SK-N-SH treated with all-trans-retinoic acid at 6 μM for 48 hours (cell line): ENCODE measurements at regions not wholly inside any gene's neighbourhood (a gene's known extent, or its start where the extent isn't known, plus 50 kb on each side); places are given as distances from the start of the nearest gene placed in this dataset.

Experiments used
- ATAC-seq: fragments of 200-7000 bp; cut with Tn5 transposase; 3 replicates; pipeline ENCODE4 v1.9.1; 2020; ENCODE audit warnings: mild to moderate bottlenecking, moderate library complexity
- ARNTL ChIP-seq: fragments of 450-650 bp; formaldehyde crosslinking; IDR thresholded peaks from 2 replicates; pipeline ENCODE4 v1.5.0; 2020; ENCODE audit warnings: low read depth, mild to moderate bottlenecking, moderate library complexity, borderline replicate concordance
- BACH2 ChIP-seq: fragments of 250-450 bp; sonication (Bioruptor Pico); IDR thresholded peaks from 2 replicates; pipeline ENCODE4 v1.9.0; 2021; ENCODE audit warnings: mild to moderate bottlenecking, borderline replicate concordance
- CSDC2 ChIP-seq: fragments of 250-450 bp; sonication (Bioruptor Pico); IDR thresholded peaks from 2 replicates; pipeline ENCODE4 v1.5.0; 2020; ENCODE audit warnings: mild to moderate bottlenecking, moderate library complexity
- ESRRG ChIP-seq: fragments of 250-450 bp; sonication (Bioruptor Pico); IDR thresholded peaks from 2 replicates; pipeline ENCODE4 v1.6.1; 2021; ENCODE audit warnings: mild to moderate bottlenecking
- ISL1 ChIP-seq: fragments of 250-450 bp; sonication (Bioruptor Pico); IDR thresholded peaks from 2 replicates; pipeline ENCODE4 v2.1.2; 2022; ENCODE audit warnings: mild to moderate bottlenecking, moderate library complexity
- OSR1 ChIP-seq: fragments of 250-450 bp; sonication (Bioruptor Pico); IDR thresholded peaks from 2 replicates; pipeline ENCODE4 v1.8.0; 2022; ENCODE audit warnings: moderate library complexity, mild to moderate bottlenecking, inconsistent platforms
- PPARA ChIP-seq: fragments of 250-450 bp; sonication (Bioruptor Pico); IDR thresholded peaks from 2 replicates; pipeline ENCODE4 v1.5.0; 2020; ENCODE audit warnings: mild to moderate bottlenecking, borderline replicate concordance
- RARB ChIP-seq: fragments of 250-450 bp; sonication (Bioruptor Pico); IDR thresholded peaks from 2 replicates; pipeline ENCODE4 v1.8.0; 2021; ENCODE audit warnings: mild to moderate bottlenecking, moderate library complexity
- SNAI2 ChIP-seq: fragments of 250-450 bp; sonication (Bioruptor Pico); IDR thresholded peaks from 2 replicates; pipeline ENCODE4 v1.5.0; 2020; ENCODE audit warnings: mild to moderate bottlenecking, moderate library complexity
- TCF4 ChIP-seq: fragments of 250-450 bp; sonication (Bioruptor Pico); IDR thresholded peaks from 2 replicates; pipeline ENCODE4 v1.8.0; 2021; ENCODE audit warnings: mild to moderate bottlenecking, moderate library complexity, borderline replicate concordance
- TOX ChIP-seq: fragments of 250-450 bp; sonication (Bioruptor Pico); IDR thresholded peaks from 2 replicates; pipeline ENCODE4 v1.8.0; 2021; ENCODE audit warnings: mild to moderate bottlenecking, moderate library complexity, borderline replicate concordance
- ZC3H10 ChIP-seq: fragments of 250-450 bp; sonication (Bioruptor Pico); IDR thresholded peaks from 2 replicates; pipeline ENCODE4 v1.5.1; 2021; ENCODE audit warnings: mild to moderate bottlenecking, moderate library complexity
- ZFP3 ChIP-seq: fragments of 250-450 bp; sonication (Bioruptor Pico); IDR thresholded peaks from 2 replicates; pipeline ENCODE4 v1.5.0; 2020; ENCODE audit warnings: mild to moderate bottlenecking, moderate library complexity
- ZFP30 ChIP-seq: fragments of 450-650 bp; formaldehyde crosslinking; IDR thresholded peaks from 2 replicates; pipeline ENCODE4 v1.5.0; 2022; ENCODE audit warnings: mild to moderate bottlenecking, moderate library complexity
- ZNF565 ChIP-seq: fragments of 450-650 bp; formaldehyde crosslinking; conservative IDR thresholded peaks from 2 replicates; pipeline ENCODE4 v1.5.0; 2020; ENCODE audit warnings: low read depth, mild to moderate bottlenecking, moderate library complexity
- ZNF70 ChIP-seq: fragments of 450-650 bp; formaldehyde crosslinking; IDR thresholded peaks from 2 replicates; pipeline ENCODE4 v1.5.0; 2020; ENCODE audit warnings: mild to moderate bottlenecking, moderate library complexity
- TF ChIP-seq, protein P1 (sequence below): fragments of 250-450 bp; sonication (Bioruptor Pico); IDR thresholded peaks from 2 replicates; pipeline ENCODE4 v1.5.1; 2021; ENCODE audit warnings: mild to moderate bottlenecking, moderate library complexity
- TF ChIP-seq, protein P2 (sequence below): fragments of 250-450 bp; sonication (Bioruptor Pico); IDR thresholded peaks from 2 replicates; pipeline ENCODE4 v1.8.0; 2020; ENCODE audit warnings: mild to moderate bottlenecking, moderate library complexity, borderline replicate concordance
- TF ChIP-seq, protein P3 (sequence below): fragments of 250-450 bp; sonication (Bioruptor Pico); IDR thresholded peaks from 2 replicates; pipeline ENCODE4 v1.8.0; 2021; ENCODE audit warnings: low read depth, mild to moderate bottlenecking, moderate library complexity, borderline replicate concordance
- TF ChIP-seq, protein P4 (sequence below): fragments of 250-450 bp; sonication (Bioruptor Pico); IDR thresholded peaks from 2 replicates; pipeline ENCODE4 v1.5.1; 2020; ENCODE audit warnings: low read depth, mild to moderate bottlenecking, moderate library complexity
- TF ChIP-seq, protein P5 (sequence below): fragments of 250-450 bp; sonication (Bioruptor Pico); IDR thresholded peaks from 2 replicates; pipeline ENCODE4 v1.5.0; 2020; ENCODE audit warnings: mild to moderate bottlenecking, moderate library complexity

DNA sequence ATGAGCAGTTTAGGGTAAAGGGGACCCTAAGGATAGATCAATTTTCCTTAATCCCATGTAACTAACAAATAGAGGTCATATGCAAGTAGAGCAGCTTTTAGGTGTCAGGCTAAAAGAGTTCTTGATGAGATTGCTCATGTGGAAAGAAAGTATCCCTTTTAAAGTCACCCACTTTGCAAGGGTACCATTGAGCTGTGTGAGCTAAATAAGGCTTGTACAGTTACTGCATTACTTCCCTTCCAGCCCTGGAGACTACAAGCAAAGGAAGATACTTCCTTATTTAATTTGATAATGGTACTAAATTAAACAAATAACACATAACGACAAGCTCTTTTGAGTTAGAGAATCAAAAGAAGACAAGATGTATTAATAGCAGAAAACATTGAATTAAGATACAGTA, 191.7 kb downstream of the TMX1 start:
- no peak for TF ChIP-seq RARB (CRISPR knock-in tag)
- no peak for TF ChIP-seq SNAI2
- no peak for TF ChIP-seq ZFP30 (CRISPR knock-in tag)
- TF ChIP-seq, protein P1, sequence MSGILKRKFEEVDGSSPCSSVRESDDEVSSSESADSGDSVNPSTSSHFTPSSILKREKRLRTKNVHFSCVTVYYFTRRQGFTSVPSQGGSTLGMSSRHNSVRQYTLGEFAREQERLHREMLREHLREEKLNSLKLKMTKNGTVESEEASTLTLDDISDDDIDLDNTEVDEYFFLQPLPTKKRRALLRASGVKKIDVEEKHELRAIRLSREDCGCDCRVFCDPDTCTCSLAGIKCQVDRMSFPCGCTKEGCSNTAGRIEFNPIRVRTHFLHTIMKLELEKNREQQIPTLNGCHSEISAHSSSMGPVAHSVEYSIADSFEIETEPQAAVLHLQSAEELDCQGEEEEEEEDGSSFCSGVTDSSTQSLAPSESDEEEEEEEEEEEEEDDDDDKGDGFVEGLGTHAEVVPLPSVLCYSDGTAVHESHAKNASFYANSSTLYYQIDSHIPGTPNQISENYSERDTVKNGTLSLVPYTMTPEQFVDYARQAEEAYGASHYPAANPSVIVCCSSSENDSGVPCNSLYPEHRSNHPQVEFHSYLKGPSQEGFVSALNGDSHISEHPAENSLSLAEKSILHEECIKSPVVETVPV (CRISPR knock-in tag), result no peak
- TF ChIP-seq, protein P2, sequence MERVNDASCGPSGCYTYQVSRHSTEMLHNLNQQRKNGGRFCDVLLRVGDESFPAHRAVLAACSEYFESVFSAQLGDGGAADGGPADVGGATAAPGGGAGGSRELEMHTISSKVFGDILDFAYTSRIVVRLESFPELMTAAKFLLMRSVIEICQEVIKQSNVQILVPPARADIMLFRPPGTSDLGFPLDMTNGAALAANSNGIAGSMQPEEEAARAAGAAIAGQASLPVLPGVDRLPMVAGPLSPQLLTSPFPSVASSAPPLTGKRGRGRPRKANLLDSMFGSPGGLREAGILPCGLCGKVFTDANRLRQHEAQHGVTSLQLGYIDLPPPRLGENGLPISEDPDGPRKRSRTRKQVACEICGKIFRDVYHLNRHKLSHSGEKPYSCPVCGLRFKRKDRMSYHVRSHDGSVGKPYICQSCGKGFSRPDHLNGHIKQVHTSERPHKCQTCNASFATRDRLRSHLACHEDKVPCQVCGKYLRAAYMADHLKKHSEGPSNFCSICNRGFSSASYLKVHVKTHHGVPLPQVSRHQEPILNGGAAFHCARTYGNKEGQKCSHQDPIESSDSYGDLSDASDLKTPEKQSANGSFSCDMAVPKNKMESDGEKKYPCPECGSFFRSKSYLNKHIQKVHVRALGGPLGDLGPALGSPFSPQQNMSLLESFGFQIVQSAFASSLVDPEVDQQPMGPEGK (CRISPR knock-in tag), result no peak
- no peak for TF ChIP-seq ISL1
- no peak for TF ChIP-seq OSR1 (CRISPR knock-in tag)
- TF ChIP-seq BACH2 (CRISPR knock-in tag), result no peak
- no peak for TF ChIP-seq CSDC2 (CRISPR knock-in tag)
- TF ChIP-seq, protein P3, sequence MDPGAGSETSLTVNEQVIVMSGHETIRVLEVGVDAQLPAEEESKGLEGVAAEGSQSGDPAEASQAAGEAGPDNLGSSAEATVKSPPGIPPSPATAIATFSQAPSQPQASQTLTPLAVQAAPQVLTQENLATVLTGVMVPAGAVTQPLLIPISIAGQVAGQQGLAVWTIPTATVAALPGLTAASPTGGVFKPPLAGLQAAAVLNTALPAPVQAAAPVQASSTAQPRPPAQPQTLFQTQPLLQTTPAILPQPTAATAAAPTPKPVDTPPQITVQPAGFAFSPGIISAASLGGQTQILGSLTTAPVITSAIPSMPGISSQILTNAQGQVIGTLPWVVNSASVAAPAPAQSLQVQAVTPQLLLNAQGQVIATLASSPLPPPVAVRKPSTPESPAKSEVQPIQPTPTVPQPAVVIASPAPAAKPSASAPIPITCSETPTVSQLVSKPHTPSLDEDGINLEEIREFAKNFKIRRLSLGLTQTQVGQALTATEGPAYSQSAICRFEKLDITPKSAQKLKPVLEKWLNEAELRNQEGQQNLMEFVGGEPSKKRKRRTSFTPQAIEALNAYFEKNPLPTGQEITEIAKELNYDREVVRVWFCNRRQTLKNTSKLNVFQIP (CRISPR knock-in tag), result no peak
- TF ChIP-seq ZNF565 (CRISPR knock-in tag), result no peak
- no peak for TF ChIP-seq ZNF70 (CRISPR knock-in tag)
- TF ChIP-seq TOX, result no peak
- TF ChIP-seq, all 23 proteins: peak for 0
- no peak for ATAC-seq

DNA sequence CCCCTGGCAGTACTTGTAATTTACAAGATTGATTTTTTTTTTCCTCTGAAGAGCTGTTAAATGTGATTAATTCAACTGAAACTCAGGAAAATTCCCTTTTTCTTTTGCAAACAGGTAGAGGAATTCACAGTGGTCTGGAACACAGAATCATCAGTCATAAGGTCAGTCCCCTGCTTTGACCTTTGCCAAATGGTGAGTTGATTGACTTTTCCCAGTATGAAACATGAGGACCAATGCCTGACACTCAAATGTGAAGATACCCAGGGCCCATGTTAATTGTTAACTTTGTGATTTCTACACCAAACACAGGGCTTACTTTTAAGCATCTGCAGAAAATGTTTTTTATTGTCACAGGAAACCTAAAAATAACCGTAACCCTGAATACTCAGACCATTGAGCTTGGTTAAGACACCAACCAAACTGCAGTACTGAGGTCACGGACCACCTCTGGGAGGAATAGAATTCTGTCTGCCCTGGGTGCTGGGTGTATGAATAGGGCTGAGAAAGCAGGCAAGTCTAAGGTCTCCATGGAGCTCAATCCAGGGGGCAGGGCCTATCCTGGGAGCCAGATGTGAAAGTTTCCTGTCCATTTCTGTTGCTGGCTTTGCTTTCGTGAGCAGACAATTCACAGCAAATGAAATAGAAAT, 192.4 kb downstream of the TMX1 start:
- ATAC-seq, result no peak
- TF ChIP-seq, protein P1 (CRISPR knock-in tag), result no peak
- TF ChIP-seq ESRRG (CRISPR knock-in tag) (no peak), ZC3H10 (no peak), TCF4 (no peak), RARB (CRISPR knock-in tag) (no peak), ZNF565 (CRISPR knock-in tag) (no peak), ISL1 (no peak), BACH2 (CRISPR knock-in tag) (no peak), ARNTL (CRISPR knock-in tag) (no peak), TOX (no peak)
- TF ChIP-seq, protein P4, sequence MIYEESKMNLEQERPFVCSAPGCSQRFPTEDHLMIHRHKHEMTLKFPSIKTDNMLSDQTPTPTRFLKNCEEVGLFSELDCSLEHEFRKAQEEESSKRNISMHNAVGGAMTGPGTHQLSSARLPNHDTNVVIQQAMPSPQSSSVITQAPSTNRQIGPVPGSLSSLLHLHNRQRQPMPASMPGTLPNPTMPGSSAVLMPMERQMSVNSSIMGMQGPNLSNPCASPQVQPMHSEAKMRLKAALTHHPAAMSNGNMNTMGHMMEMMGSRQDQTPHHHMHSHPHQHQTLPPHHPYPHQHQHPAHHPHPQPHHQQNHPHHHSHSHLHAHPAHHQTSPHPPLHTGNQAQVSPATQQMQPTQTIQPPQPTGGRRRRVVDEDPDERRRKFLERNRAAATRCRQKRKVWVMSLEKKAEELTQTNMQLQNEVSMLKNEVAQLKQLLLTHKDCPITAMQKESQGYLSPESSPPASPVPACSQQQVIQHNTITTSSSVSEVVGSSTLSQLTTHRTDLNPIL, result no peak
- TF ChIP-seq, protein P5, sequence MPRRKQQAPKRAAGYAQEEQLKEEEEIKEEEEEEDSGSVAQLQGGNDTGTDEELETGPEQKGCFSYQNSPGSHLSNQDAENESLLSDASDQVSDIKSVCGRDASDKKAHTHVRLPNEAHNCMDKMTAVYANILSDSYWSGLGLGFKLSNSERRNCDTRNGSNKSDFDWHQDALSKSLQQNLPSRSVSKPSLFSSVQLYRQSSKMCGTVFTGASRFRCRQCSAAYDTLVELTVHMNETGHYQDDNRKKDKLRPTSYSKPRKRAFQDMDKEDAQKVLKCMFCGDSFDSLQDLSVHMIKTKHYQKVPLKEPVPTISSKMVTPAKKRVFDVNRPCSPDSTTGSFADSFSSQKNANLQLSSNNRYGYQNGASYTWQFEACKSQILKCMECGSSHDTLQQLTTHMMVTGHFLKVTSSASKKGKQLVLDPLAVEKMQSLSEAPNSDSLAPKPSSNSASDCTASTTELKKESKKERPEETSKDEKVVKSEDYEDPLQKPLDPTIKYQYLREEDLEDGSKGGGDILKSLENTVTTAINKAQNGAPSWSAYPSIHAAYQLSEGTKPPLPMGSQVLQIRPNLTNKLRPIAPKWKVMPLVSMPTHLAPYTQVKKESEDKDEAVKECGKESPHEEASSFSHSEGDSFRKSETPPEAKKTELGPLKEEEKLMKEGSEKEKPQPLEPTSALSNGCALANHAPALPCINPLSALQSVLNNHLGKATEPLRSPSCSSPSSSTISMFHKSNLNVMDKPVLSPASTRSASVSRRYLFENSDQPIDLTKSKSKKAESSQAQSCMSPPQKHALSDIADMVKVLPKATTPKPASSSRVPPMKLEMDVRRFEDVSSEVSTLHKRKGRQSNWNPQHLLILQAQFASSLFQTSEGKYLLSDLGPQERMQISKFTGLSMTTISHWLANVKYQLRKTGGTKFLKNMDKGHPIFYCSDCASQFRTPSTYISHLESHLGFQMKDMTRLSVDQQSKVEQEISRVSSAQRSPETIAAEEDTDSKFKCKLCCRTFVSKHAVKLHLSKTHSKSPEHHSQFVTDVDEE (CRISPR knock-in tag), result no peak

DNA sequence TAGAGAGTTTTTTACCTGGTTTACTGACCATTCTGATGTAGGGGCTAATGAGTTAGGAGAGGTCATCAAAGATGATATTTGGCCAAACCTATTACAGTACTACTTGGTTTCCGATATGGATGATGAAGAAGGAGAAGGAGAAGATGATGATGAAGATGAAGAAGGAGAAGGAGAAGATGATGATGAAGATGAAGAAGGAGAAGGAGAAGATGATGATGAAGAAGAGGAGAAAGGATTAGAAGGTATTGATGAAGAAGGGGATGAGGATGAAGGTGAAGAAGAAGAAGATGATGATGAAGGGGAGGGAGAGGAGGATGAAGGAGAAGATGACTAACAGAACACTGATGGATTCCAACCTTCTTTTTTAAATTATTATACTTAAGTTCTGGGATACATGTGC, 196.6 kb downstream of the TMX1 start:
- no peak for ATAC-seq
- TF ChIP-seq, protein P4, result no peak
- TF ChIP-seq BACH2 (CRISPR knock-in tag), result no peak
- TF ChIP-seq, protein P1 (CRISPR knock-in tag), result no peak
- no peak for TF ChIP-seq CSDC2 (CRISPR knock-in tag)
- TF ChIP-seq ZFP3, result no peak
- TF ChIP-seq RARB (CRISPR knock-in tag), result no peak
- no peak for TF ChIP-seq PPARA (CRISPR knock-in tag)
- no peak for TF ChIP-seq OSR1 (CRISPR knock-in tag)
